ENCODE measurements at regions not wholly inside any gene's neighbourhood (a gene's known extent, or its start where the extent isn't known, plus 50 kb on each side); places are given as distances from the start of the nearest gene placed in this dataset.
A peak's percentile ranks its signal among the peaks of the same experiment; 100 is the strongest.

DNA sequence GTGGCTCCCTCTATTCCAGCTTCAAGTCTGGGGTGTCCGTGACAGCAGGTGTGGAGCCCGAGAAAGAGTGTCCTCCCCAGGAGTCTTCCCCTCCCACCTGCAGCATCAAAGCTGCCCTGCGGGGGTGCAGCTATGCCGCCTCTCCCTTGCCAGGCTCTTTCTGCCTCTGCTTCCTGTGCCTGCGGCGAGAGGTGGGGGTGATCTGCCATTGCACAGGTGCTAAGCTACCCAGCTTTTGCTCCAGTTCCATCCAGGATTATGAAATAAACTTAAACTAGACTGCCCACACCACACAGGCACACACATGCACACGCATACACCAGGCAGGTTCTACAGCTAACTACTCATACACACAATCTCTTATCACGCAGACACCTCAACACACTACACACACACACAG lies 104.7 kb upstream of the CLDN10 start:
- no peak for DNase-seq (ENCODE audit: low read depth in 3 of 3)

DNA sequence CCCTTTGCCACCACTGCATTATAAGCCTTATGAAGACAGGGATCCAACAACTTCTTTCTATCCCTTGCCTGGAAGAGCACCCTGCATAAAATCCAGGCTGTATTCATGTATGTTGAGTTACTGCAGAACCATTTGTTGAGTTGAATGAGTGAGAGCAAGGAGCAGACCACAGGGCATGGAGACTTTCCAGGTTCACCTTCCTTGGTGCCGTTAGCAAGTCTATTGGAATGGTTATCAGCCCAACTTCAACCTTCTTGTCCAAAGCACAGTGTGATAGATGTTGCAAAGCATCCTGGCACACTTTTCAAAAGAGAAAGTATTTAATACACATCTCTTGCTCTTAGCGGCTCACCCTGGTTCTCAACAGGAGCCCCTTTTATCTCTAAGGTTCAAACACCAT lies 100.9 kb upstream of the CLDN10 start:
- no peak for DNase-seq (ENCODE audit: low read depth in 3 of 3)

DNA sequence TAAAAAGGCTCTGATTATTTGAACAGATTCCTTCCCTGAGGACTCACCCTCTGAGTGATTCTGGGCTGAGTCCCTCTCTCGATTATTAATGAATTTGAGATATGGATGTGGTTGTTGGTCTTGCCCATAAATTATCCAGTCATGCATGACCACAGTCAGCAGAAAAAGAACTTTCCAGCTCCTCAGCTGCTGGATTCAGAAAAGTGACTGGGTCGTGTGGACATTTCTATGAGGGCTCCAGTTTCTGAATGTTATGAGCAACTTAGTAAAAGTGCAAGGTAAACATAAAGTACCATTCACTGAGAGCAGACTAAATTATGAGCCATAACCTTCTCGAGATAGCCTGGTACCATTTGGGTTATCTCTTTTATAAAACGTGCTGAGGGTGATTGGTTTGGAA lies 100.1 kb upstream of the CLDN10 start:
- no peak for DNase-seq (ENCODE audit: low read depth in 3 of 3)

DNA sequence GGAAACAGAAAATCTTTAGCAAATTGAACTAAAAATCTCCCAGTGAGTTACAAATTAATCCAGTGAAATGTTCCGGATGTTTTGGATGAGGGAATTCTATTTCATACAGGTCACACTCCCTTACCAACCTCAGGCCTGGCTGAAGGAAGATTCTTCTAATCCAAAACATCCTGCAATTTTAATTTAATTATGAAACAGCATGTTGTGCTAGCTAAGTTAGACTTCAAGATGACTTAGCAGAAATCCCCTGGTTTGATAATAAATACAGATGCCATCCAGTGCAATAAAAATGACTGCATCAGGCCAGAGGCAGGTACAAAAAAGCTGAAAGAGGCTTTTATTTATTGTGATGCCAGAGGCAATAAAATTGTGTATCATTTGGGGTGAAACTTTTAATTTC lies 96.7 kb upstream of the CLDN10 start:
- no peak for DNase-seq (ENCODE audit: low read depth in 3 of 3)

- no peak for DNase-seq (ENCODE audit: low read depth in 3 of 3)
These were observed 95.7 kb upstream of the CLDN10 start for GRCh38 chr13:95456815-95457214.

DNA sequence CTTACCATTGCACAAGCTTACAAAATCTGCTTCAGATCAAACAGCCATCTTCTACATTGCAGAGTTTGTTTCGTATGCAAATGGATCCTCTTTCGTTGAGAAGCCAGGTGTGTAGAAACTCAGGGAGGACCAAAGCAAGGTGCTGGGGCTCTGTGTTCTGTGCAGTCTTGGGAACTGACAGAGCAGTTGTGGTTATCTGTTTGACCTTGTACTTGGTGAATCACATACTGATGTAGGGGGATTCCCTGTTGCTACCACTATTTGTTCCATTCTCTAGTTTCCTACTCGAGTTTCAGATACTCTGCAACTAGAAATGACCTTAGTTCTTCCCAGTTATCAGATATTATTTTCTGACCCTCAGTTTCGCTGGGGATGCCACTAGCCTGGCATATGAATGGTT lies 95.2 kb upstream of the CLDN10 start:
- DNase-seq (ENCODE audit: low read depth in 3 of 3), result no peak

DNA sequence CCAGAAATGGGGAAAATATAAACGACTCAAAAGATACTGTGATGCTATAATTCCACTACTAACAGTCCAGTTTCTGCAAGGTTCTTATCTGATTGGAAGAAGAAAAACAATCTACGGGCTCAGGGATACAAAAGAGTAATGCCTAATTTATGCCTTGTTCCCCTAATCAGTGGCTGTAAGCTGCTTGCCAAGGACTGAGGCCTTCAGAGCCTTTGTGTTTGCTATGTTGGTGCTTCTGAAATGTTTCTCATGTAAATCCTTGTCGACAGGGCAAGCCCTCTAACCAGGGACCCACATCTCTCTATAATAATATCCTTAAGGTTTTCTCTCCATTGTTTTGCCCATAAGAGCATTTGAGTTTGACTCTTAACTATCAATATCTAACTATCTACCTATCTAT lies 89.7 kb upstream of the CLDN10 start:
- no peak for DNase-seq (ENCODE audit: low read depth in 3 of 3)

- DNase-seq (ENCODE audit: low read depth in 3 of 3), result no peak
These were observed 89.0 kb upstream of the CLDN10 start for GRCh38 chr13:95463531-95463930.

- no peak for DNase-seq (ENCODE audit: low read depth in 3 of 3)
These were observed 81.8 kb upstream of the CLDN10 start for GRCh38 chr13:95470574-95471366.

GRCh38 chr13:95471960-95472359 lies 80.6 kb upstream of the CLDN10 start:
- DNase-seq (ENCODE audit: low read depth in 3 of 3), result no peak

DNA sequence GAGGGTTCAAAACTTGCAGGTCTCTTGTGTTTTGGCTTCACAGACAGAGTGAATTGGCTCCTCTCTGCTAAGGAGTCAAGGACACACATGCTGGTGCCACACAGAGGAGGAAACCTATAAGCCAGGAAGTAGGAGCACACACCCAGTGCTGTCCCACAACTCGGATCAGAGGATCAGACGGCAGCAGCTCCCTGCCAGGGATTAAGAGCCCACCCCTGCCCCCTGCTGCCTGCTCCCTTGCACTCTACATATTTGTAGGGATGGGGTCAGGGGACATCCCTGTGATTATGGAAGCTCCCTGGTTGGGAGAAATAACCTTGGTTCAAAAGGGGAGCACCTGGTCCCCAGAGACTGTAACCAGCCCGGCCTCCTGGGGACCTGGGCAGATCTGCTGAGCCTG lies 77.5 kb upstream of the CLDN10 start:
- DNase-seq (ENCODE audit: low read depth in 3 of 3), result no peak

GRCh38 chr13:95477187-95477586 lies 75.3 kb upstream of the CLDN10 start:
- DNase-seq (ENCODE audit: low read depth in 3 of 3), result no peak

DNA sequence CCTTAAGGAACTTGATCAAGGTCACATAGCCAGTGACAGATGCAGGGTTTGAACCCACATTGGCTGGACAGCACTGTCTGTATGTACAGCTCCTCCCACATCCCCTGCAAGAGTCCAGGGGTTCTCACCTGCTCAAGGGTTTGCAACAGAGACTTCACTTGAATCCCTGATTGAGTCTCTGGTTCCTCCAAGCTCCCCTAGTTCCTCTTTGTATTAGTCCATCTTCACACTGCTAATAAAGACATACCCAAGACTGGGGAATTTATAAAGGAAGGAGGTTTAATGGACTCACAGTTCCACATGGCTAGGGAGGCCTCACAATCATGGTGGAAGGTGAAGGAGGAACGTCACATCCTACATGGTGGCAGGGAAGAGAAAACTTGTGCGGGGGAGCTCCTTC lies 72.8 kb upstream of the CLDN10 start:
- DNase-seq (ENCODE audit: low read depth in 3 of 3), result no peak

- peak in 1 of 3 experiments; percentile 30 for DNase-seq (ENCODE audit: low read depth in 3 of 3)
These were observed 72.4 kb upstream of the CLDN10 start for GRCh38 chr13:95480131-95480545.

DNA sequence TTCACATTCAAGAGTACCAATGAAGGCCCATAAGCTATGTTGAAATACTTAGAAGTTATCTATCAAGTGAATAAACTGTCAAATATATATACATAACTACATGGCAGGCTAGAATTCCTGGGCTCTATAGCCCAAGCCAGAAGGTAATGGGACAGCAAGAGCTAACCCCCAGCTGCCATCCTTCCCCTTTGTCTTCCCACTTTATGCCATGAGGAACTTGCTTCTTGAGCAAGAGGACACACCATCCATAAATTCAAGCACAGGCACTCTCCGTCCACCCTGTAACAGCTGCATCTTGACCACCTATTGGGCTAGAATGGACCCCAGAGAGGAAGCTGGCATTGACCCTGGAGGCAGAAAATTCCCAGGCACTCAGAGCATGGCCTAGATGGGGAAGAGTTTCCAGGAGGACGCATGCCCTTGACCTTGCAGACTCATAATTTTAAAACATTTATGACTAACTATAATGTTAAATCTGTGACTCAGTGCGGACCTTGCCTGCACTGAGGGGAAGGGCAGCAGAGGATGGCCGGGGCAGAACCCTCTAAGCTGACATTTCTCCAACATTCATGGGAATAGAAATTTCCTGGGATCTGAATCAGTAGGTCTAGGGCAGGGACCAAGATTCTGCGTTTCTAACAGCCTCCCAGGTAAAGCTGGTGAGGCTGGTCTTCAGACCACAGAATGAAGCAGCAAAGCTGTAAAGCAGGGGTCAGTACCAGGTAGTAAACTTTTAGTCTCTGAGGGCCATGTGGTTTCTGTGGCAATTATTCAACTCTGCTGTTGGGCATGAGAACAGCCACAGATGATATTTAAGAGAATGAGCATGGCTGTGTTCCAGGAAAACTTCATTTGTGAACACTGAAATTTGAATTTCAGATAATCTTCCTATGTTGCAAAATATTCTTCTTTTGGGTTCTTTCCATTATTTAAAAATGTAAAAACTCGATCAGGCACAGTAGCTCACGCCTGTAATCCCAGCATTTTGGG lies 71.4 kb upstream of the CLDN10 start:
- no peak for DNase-seq (ENCODE audit: low read depth in 3 of 3)

DNA sequence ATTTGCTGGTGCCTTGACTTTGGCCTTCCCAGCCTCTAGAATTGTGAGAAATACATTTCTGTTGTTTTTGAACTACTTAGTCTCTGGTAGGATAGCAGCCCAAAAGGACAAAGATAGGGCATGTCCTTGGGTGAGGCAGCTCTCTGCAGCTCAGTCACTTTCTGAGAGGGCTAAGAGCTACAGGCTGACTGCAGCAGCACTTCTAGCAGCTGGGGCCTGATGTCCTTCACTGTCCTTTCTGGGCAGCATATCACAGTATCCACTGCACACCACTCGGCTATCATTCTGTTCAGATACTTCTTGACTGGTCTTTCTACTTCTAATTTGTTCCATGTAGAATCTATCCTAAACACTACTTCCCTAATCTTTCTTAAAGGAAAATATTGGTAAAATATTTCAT lies 68.5 kb upstream of the CLDN10 start:
- DNase-seq (ENCODE audit: low read depth in 3 of 3), result no peak

DNA sequence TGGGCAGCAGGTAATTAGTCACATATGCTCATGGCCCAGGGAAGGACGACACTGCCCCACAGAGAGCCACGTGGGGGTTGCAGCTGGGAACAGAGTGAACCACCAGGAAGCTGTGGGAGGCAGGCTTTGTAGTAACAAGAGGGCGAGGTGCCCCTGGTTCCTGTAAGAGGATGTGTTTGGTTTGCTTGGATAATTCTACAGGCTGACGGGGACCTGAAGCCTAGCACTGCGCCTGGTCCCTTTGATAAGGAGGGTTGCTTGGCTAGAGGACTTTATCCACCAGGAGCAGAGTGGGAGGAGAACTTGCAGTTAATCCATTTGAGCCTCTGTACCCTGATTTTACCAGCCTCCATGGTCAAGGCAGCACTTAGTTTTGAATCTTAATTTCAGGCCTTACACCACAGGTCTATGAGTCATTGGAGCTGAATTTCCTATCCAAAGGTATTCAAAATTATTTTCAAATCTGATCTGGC lies 67.4 kb upstream of the CLDN10 start:
- DNase-seq (ENCODE audit: low read depth in 3 of 3), result no peak

DNA sequence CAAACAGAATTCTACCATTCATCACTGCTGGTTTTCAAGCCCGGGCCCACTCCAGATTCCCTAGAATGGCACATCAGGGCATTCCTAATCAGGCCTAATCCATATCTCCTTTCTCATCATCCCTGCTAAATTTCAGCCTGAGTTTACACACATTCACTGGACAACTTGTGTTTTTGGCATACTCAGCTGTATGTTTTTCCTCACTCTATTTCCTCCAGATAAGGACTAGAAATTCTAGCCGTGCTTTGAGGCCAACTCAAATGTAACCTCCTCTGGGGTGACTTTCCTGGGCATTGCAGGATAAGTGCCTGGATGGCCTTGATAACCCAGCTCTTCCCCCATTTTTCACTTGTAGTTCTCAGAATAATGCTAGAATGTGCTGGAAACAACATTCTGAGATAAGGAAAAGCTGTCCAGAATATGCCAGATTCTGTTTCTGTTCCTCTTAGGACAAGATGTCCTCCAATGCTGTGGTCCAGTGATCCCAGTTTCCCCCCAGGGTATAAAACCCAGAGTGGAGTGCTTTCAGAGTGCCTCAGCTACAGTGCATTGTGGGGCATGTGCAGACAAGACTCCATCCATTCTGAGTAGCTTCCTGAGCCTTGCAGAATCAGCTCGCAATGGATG lies 66.9 kb upstream of the CLDN10 start:
- no peak for DNase-seq (ENCODE audit: low read depth in 3 of 3)

- no peak for DNase-seq (ENCODE audit: low read depth in 3 of 3)
These were observed 60.3 kb upstream of the CLDN10 start for GRCh38 chr13:95492044-95492801.

- DNase-seq (ENCODE audit: low read depth in 3 of 3), result no peak
These were observed 58.3 kb upstream of the CLDN10 start for GRCh38 chr13:95494082-95494681.

GRCh38 chr13:95496485-95496884 lies 56.0 kb upstream of the CLDN10 start:
- DNase-seq (ENCODE audit: low read depth in 3 of 3), result no peak
